OCI-LY7 (cell line): ENCODE measurements at regions not wholly inside any gene's neighbourhood (a gene's known extent, or its start where the extent isn't known, plus 50 kb on each side); places are given as distances from the start of the nearest gene placed in this dataset.

Experiments
- CTCF ChIP-seq: fragments of 200-600 bp; sonication (generic); conservative IDR thresholded peaks from 2 replicates; pipeline ENCODE4 v1.5.1; 2014; ENCODE audit warnings: mild to moderate bottlenecking, antibody characterized with exemption, low read length, moderate library complexity, mixed read lengths
- EZH2phosphoT487 ChIP-seq: fragments of 200-600 bp; sonication (generic); IDR thresholded peaks from 2 replicates; pipeline ENCODE4 v1.6.1; 2018; ENCODE audit warnings: low read depth, borderline replicate concordance, mild to moderate bottlenecking, mixed run types, antibody characterized with exemption, low read length, moderate library complexity, mixed read lengths

GRCh38 chr3:94379264-94379663 lies 316.4 kb downstream of the NSUN3 start:
- TF ChIP-seq CTCF: no peak
- no peak for TF ChIP-seq EZH2phosphoT487
